H9 (cell line): ENCODE measurements at regions not wholly inside any gene's neighbourhood (a gene's known extent, or its start where the extent isn't known, plus 50 kb on each side); places are given as distances from the start of the nearest gene placed in this dataset.

Experiments
- DNase-seq: peaks from one replicate; pipeline ENCODE4 v3.0.0-alpha.2; 2017
- H2AFZ ChIP-seq: one replicate; pipeline ENCODE4 v1.6.1; 2013; ENCODE audit warnings: mild to moderate bottlenecking, low read length, control low read depth, moderate library complexity
- H2AK5ac ChIP-seq: 2 replicates; pipeline ENCODE4 v1.6.1; 2013; ENCODE audit warnings: low read length, control low read depth, mixed read lengths; ENCODE audit not compliant: insufficient read length
- H2BK120ac ChIP-seq: one replicate; pipeline ENCODE4 v1.6.1; 2013; ENCODE audit warnings: low read depth, mild to moderate bottlenecking, low read length, control low read depth, inconsistent platforms; ENCODE audit not compliant: poor library complexity, severe bottlenecking
- H2BK12ac ChIP-seq: 2 replicates; pipeline ENCODE4 v1.6.1; 2013; ENCODE audit warnings: low read length, control low read depth, mixed read lengths, low read depth; ENCODE audit not compliant: insufficient read length
- H2BK15ac ChIP-seq: 2 replicates; pipeline ENCODE4 v1.6.1; 2013; ENCODE audit warnings: low read depth, low read length, control low read depth
- H2BK20ac ChIP-seq: one replicate; pipeline ENCODE4 v1.6.1; 2013; ENCODE audit warnings: low read depth, mild to moderate bottlenecking, low read length, control low read depth, inconsistent platforms; ENCODE audit not compliant: poor library complexity, severe bottlenecking
- H2BK5ac ChIP-seq: 2 replicates; pipeline ENCODE4 v1.6.1; 2013; ENCODE audit warnings: low read length, control low read depth, mixed read lengths; ENCODE audit not compliant: insufficient read length
- H3K14ac ChIP-seq: 2 replicates; pipeline ENCODE4 v1.6.1; 2013; ENCODE audit warnings: low read length, control low read depth; ENCODE audit not compliant: insufficient read depth
- H3K18ac ChIP-seq: 2 replicates; pipeline ENCODE4 v1.6.1; 2013; ENCODE audit warnings: low read depth, mild to moderate bottlenecking, mixed read lengths, low read length, control low read depth; ENCODE audit not compliant: insufficient read length
- H3K23ac ChIP-seq: 2 replicates; pipeline ENCODE4 v1.6.1; 2013; ENCODE audit warnings: low read length, control low read depth, mixed read lengths, low read depth; ENCODE audit not compliant: insufficient read length
- H3K23me2 ChIP-seq: 2 replicates; pipeline ENCODE4 v1.6.1; 2013; ENCODE audit warnings: low read depth, mild to moderate bottlenecking, mixed read lengths, low read length, control low read depth; ENCODE audit not compliant: insufficient read length, poor library complexity, severe bottlenecking
- H3K27ac ChIP-seq: 2 replicates; pipeline ENCODE4 v1.5.1; 2013; ENCODE audit warnings: low read length, control low read depth, mixed read lengths, low read depth; ENCODE audit not compliant: insufficient read length
- H3K27me3 ChIP-seq: 2 replicates; pipeline ENCODE4 v1.6.1; 2013; ENCODE audit warnings: low read length, control low read depth, inconsistent platforms; ENCODE audit not compliant: insufficient read depth
- H3K4ac ChIP-seq: 2 replicates; pipeline ENCODE4 v1.6.1; 2013; ENCODE audit warnings: low read depth, mild to moderate bottlenecking, control low read depth, inconsistent platforms, low read length, moderate library complexity
- H3K4me1 ChIP-seq: 2 replicates; pipeline ENCODE4 v1.6.1; 2013; ENCODE audit warnings: low read length, control low read depth, inconsistent platforms; ENCODE audit not compliant: insufficient read depth
- H3K4me2 ChIP-seq: 2 replicates; pipeline ENCODE4 v1.6.1; 2013; ENCODE audit warnings: low read length, control low read depth, mixed read lengths; ENCODE audit not compliant: insufficient read length, insufficient read depth
- H3K56ac ChIP-seq: 2 replicates; pipeline ENCODE4 v1.6.1; 2013; ENCODE audit warnings: low read depth, mild to moderate bottlenecking, mixed read lengths, low read length, control low read depth; ENCODE audit not compliant: insufficient read length
- H3K79me1 ChIP-seq: 2 replicates; pipeline ENCODE4 v1.6.1; 2013; ENCODE audit warnings: low read depth, mild to moderate bottlenecking, moderate library complexity, low read length, control low read depth, inconsistent platforms; ENCODE audit not compliant: insufficient read depth, poor library complexity, severe bottlenecking
- H3K79me2 ChIP-seq: 2 replicates; pipeline ENCODE4 v1.6.1; 2013; ENCODE audit warnings: low read length, control low read depth, inconsistent platforms; ENCODE audit not compliant: insufficient read depth
- H3K9ac ChIP-seq: 2 replicates; pipeline ENCODE4 v1.6.1; 2013; ENCODE audit warnings: low read length, control low read depth, mixed read lengths; ENCODE audit not compliant: insufficient read length; ENCODE audit errors: extremely low read depth
- H3K9me3 ChIP-seq: one replicate; pipeline ENCODE4 v1.6.1; 2013; ENCODE audit warnings: low read depth, low read length, inconsistent platforms; ENCODE audit not compliant: control insufficient read depth
- H3T11ph ChIP-seq: one replicate; pipeline ENCODE4 v1.6.1; 2013; ENCODE audit warnings: mild to moderate bottlenecking, low read length, control low read depth, inconsistent platforms
- H4K20me1 ChIP-seq: one replicate; pipeline ENCODE4 v1.6.1; 2013; ENCODE audit not compliant: control insufficient read depth, insufficient read length, insufficient read depth
- H4K5ac ChIP-seq: 2 replicates; pipeline ENCODE4 v1.6.1; 2013; ENCODE audit warnings: low read depth, mild to moderate bottlenecking, mixed read lengths, low read length, control low read depth; ENCODE audit not compliant: insufficient read length
- H4K8ac ChIP-seq: replicated peaks from 2 replicates; pipeline ENCODE4 v1.6.1; 2013; ENCODE audit warnings: low read length, control low read depth, mixed read lengths, low read depth; ENCODE audit not compliant: insufficient read length
- H4K91ac ChIP-seq: 2 replicates; pipeline ENCODE4 v1.6.1; 2013; ENCODE audit warnings: low read depth, mild to moderate bottlenecking, moderate library complexity, mixed read lengths, low read length, control low read depth; ENCODE audit not compliant: insufficient read length
- H3K27ac Mint-ChIP-seq, 3 experiments: 2 replicates in 2 of 3; 3 replicates in 1 of 3; pipeline ENCODE4 v1.8.0; 2020 to 2021; ENCODE audit warnings: mixed read lengths in 3 of 3, mild to moderate bottlenecking in 1 of 3, moderate library complexity in 1 of 3
- H3K27me3 Mint-ChIP-seq: 2 replicates; pipeline ENCODE4 v1.8.0; 2021; ENCODE audit warnings: low read depth, mild to moderate bottlenecking, moderate library complexity, mixed read lengths
- H3K36me3 Mint-ChIP-seq, 3 experiments: 2 replicates in 2 of 3; 3 replicates in 1 of 3; pipeline ENCODE4 v1.8.0; 2020 to 2021; ENCODE audit warnings: low read depth in 3 of 3, mixed read lengths in 3 of 3; ENCODE audit not compliant: insufficient read depth in 1 of 3
- H3K4me1 Mint-ChIP-seq, 2 experiments: 2 replicates each; pipeline ENCODE4 v1.8.0; 2020; ENCODE audit warnings: mixed read lengths in 2 of 2
- H3K4me3 Mint-ChIP-seq, 2 experiments: 2 replicates in 1 of 2; 3 replicates in 1 of 2; pipeline ENCODE4 v1.8.0; 2020 to 2021; ENCODE audit warnings: mild to moderate bottlenecking in 2 of 2, mixed read lengths in 2 of 2, moderate library complexity in 1 of 2
- H3K9me3 Mint-ChIP-seq, 2 experiments: 2 replicates in 1 of 2; 3 replicates in 1 of 2; pipeline ENCODE4 v1.8.0; 2020; ENCODE audit warnings: mild to moderate bottlenecking in 2 of 2, mixed read lengths in 2 of 2, moderate library complexity in 1 of 2
- WGBS: extraction: QIAGEN DNeasy Blood & Tissue Kit; methylation state at CpG from one replicate; pipeline ENCODE4 v1.1.7; 2013; ENCODE audit warnings: missing lambda C conversion rate, low lambda C conversion rate, mixed read lengths; ENCODE audit not compliant: insufficient read length; ENCODE audit errors: extremely low coverage; 5-methylcytosine and 5-hydroxymethylcytosine counted together
- TF ChIP-seq, protein P1 (sequence below): fragments of 200-600 bp; sonication (generic); conservative IDR thresholded peaks from 3 replicates; pipeline ENCODE4 v1.8.0; 2021; ENCODE audit warnings: antibody characterized with exemption, mild to moderate bottlenecking

GRCh38 chr1:215433237-215433636, 133.9 kb upstream of the KCTD3 start:
- H3K4me2 ChIP-seq = no peak overlapping the region
- no peaks in the 10 kb centered on the region for H3K9me3 ChIP-seq
- no peak overlapping the region for H3K18ac ChIP-seq
- Mint-ChIP-seq H3K36me3 (no peaks in the 10 kb centered on the region; a peak in 1 of 7 replicates), H3K27ac (no peak overlapping the region), H3K4me1 (peaks cover 7% of the 10 kb centered on the region in 2 experiments), H3K9me3 (no peaks in the 10 kb centered on the region; a peak in 2 of 5 replicates), H3K27me3 (no peaks in the 10 kb centered on the region), H3K4me3 (no peak overlapping the region)
- no peak overlapping the region for H4K91ac ChIP-seq
- H4K5ac ChIP-seq = no peak overlapping the region
- no peak overlapping the region for H3K23ac ChIP-seq
- no peak overlapping the region for H2AFZ ChIP-seq
- H4K8ac ChIP-seq = no peak overlapping the region
- no peak for DNase-seq
- H3K56ac ChIP-seq = no peak overlapping the region
- no peaks in the 10 kb centered on the region for H3K79me1 ChIP-seq
- WGBS = no CpG with 5 or more reads among the region's 8 CpGs
- TF ChIP-seq, protein P1, sequence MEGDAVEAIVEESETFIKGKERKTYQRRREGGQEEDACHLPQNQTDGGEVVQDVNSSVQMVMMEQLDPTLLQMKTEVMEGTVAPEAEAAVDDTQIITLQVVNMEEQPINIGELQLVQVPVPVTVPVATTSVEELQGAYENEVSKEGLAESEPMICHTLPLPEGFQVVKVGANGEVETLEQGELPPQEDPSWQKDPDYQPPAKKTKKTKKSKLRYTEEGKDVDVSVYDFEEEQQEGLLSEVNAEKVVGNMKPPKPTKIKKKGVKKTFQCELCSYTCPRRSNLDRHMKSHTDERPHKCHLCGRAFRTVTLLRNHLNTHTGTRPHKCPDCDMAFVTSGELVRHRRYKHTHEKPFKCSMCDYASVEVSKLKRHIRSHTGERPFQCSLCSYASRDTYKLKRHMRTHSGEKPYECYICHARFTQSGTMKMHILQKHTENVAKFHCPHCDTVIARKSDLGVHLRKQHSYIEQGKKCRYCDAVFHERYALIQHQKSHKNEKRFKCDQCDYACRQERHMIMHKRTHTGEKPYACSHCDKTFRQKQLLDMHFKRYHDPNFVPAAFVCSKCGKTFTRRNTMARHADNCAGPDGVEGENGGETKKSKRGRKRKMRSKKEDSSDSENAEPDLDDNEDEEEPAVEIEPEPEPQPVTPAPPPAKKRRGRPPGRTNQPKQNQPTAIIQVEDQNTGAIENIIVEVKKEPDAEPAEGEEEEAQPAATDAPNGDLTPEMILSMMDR = no peak
- H2BK5ac ChIP-seq = no peak overlapping the region
- H2BK12ac ChIP-seq = no peak overlapping the region
- no peak overlapping the region for H3T11ph ChIP-seq
- H2BK120ac ChIP-seq = no peak overlapping the region
- H4K20me1 ChIP-seq = no peaks in the 10 kb centered on the region
- H3K4ac ChIP-seq = no peak overlapping the region
- no peak overlapping the region for H3K27ac ChIP-seq
- no peak overlapping the region for H2AK5ac ChIP-seq
- H3K14ac ChIP-seq = no peak overlapping the region
- H2BK15ac ChIP-seq = no peak overlapping the region
- no peak overlapping the region for H2BK20ac ChIP-seq
- peaks cover 2% of the 10 kb centered on the region; the same call in 1 of the 2 replicates for H3K4me1 ChIP-seq
- no peak overlapping the region for H3K9ac ChIP-seq
- no peaks in the 10 kb centered on the region for H3K23me2 ChIP-seq
- no peaks in the 10 kb centered on the region for H3K27me3 ChIP-seq
- H3K79me2 ChIP-seq = no peaks in the 10 kb centered on the region
